HEK293 (cell line): ENCODE measurements at regions not wholly inside any gene's neighbourhood (a gene's known extent, or its start where the extent isn't known, plus 50 kb on each side); places are given as distances from the start of the nearest gene placed in this dataset.

Experiments
- CTCF ChIA-PET: fragments of 350-600 bp; formaldehyde crosslinking; extraction: SDS; loops from one replicate; lab custom pipeline; 2021; ENCODE audit warnings: antibody characterized with exemption; lab: Yijun Ruan, JAX
- POLR2A ChIA-PET: fragments of 300-600 bp; formaldehyde crosslinking; extraction: SDS; loops from one replicate; lab custom pipeline; 2020; ENCODE audit warnings: antibody characterized with exemption, inconsistent platforms; lab: Yijun Ruan, JAX
- H3K27ac ChIP-seq: fragments of 200-500 bp; sonication (Bioruptor generic); 2 replicates; pipeline ENCODE4 v1.5.1; 2014; ENCODE audit warnings: low read depth, low read length, control low read depth, inconsistent platforms; ENCODE audit errors: extremely low read depth
- H3K36me3 ChIP-seq, 2 experiments: fragments of 200-500 bp in 1 of 2; sonication (Bioruptor generic) in 1 of 2; 1 replicate in 1 of 2; 2 replicates in 1 of 2; pipeline ENCODE4 v1.5.1; 2014 to 2017; ENCODE audit warnings: inconsistent platforms in 2 of 2, low read length in 2 of 2; ENCODE audit not compliant: control insufficient read depth in 2 of 2, insufficient read depth in 1 of 2
- H3K4me1 ChIP-seq: fragments of 200-500 bp; sonication (Bioruptor generic); 2 replicates; pipeline ENCODE4 v1.5.1; 2014; ENCODE audit warnings: mild to moderate bottlenecking, low read length, inconsistent platforms; ENCODE audit not compliant: control insufficient read depth, insufficient read depth
- H3K4me3 ChIP-seq: 2 replicates; pipeline ENCODE4 v1.5.1; 2011; ENCODE audit warnings: low read depth, mild to moderate bottlenecking, control low read depth, low read length, moderate library complexity
- H3K9me3 ChIP-seq: fragments of 200-500 bp; sonication (Bioruptor generic); 2 replicates; pipeline ENCODE4 v1.5.1; 2014; ENCODE audit warnings: low read depth, low read length, inconsistent platforms; ENCODE audit not compliant: control insufficient read depth, insufficient read depth
- GLIS1 ChIP-seq: fragments of 450-650 bp; formaldehyde crosslinking; IDR thresholded peaks from 2 replicates; pipeline ENCODE4 v1.5.1; 2016; ENCODE audit warnings: missing biosample characterization, missing genetic modification characterization
- HOXC10 ChIP-seq: sonication (generic); formaldehyde crosslinking; IDR thresholded peaks from 2 replicates; pipeline ENCODE4 v1.8.1; 2023; ENCODE audit warnings: mild to moderate bottlenecking, missing genetic modification reagents
- KLF7 ChIP-seq: fragments of 450-650 bp; formaldehyde crosslinking; IDR thresholded peaks from 2 replicates; pipeline ENCODE4 v1.5.1; 2016; ENCODE audit warnings: missing biosample characterization, missing genetic modification characterization, borderline replicate concordance
- MYNN ChIP-seq: fragments of 450-650 bp; formaldehyde crosslinking; IDR thresholded peaks from 2 replicates; pipeline ENCODE4 v1.5.1; 2016; ENCODE audit warnings: missing biosample characterization, missing genetic modification characterization, borderline replicate concordance
- PRDM1 ChIP-seq: fragments of 450-650 bp; formaldehyde crosslinking; IDR thresholded peaks from 2 replicates; pipeline ENCODE4; 2016; ENCODE audit warnings: missing biosample characterization, missing genetic modification characterization
- RBAK ChIP-seq: fragments of 450-650 bp; formaldehyde crosslinking; IDR thresholded peaks from 2 replicates; pipeline ENCODE4 v1.5.1; 2016; ENCODE audit warnings: missing biosample characterization, missing genetic modification characterization
- SP7 ChIP-seq: fragments of 450-650 bp; formaldehyde crosslinking; IDR thresholded peaks from 2 replicates; pipeline ENCODE4 v1.5.1; 2016; ENCODE audit warnings: missing biosample characterization, missing genetic modification characterization
- TCF7L2 ChIP-seq: IDR thresholded peaks from 2 replicates; pipeline ENCODE4 v1.6.1; 2011; ENCODE audit warnings: low read depth, mild to moderate bottlenecking, inconsistent platforms, low read length, moderate library complexity, borderline replicate concordance
- ZNF114 ChIP-seq: fragments of 450-650 bp; formaldehyde crosslinking; IDR thresholded peaks from 2 replicates; pipeline ENCODE4 v1.5.0; 2017; ENCODE audit warnings: missing biosample characterization, missing genetic modification characterization
- ZNF155 ChIP-seq: fragments of 450-650 bp; formaldehyde crosslinking; IDR thresholded peaks from 2 replicates; pipeline ENCODE4 v1.5.1; 2016; ENCODE audit warnings: missing biosample characterization, missing genetic modification characterization
- ZNF184 ChIP-seq: fragments of 450-650 bp; IDR thresholded peaks from 2 replicates; pipeline ENCODE4 v1.5.1; 2018; ENCODE audit warnings: missing biosample characterization, mild to moderate bottlenecking, missing genetic modification characterization
- ZNF2 ChIP-seq: fragments of 450-650 bp; formaldehyde crosslinking; IDR thresholded peaks from 2 replicates; pipeline ENCODE4 v1.5.1; 2016; ENCODE audit warnings: missing biosample characterization, missing genetic modification characterization
- ZNF23 ChIP-seq: fragments of 450-650 bp; formaldehyde crosslinking; IDR thresholded peaks from 2 replicates; pipeline ENCODE4 v1.5.1; 2016; ENCODE audit warnings: missing biosample characterization, missing genetic modification characterization, borderline replicate concordance
- ZNF292 ChIP-seq: fragments of 450-650 bp; formaldehyde crosslinking; IDR thresholded peaks from 2 replicates; pipeline ENCODE4 v1.5.1; 2016; ENCODE audit warnings: low read depth, missing biosample characterization, missing genetic modification characterization, borderline replicate concordance
- ZNF341 ChIP-seq: fragments of 450-650 bp; formaldehyde crosslinking; IDR thresholded peaks from 2 replicates; pipeline ENCODE4; 2016; ENCODE audit warnings: low read depth, missing biosample characterization, missing genetic modification characterization
- ZNF404 ChIP-seq: fragments of 450-650 bp; formaldehyde crosslinking; IDR thresholded peaks from 2 replicates; pipeline ENCODE4 v1.5.1; 2017; ENCODE audit warnings: missing biosample characterization, missing genetic modification characterization
- ZNF501 ChIP-seq: fragments of 450-650 bp; formaldehyde crosslinking; IDR thresholded peaks from 2 replicates; pipeline ENCODE4 v1.5.1; 2016; ENCODE audit warnings: missing biosample characterization, missing genetic modification characterization
- ZNF529 ChIP-seq: fragments of 450-650 bp; formaldehyde crosslinking; IDR thresholded peaks from 2 replicates; pipeline ENCODE4 v1.5.1; 2017; ENCODE audit warnings: missing genetic modification characterization, missing biosample characterization; ENCODE audit not compliant: insufficient replicate concordance
- ZNF571 ChIP-seq: fragments of 450-650 bp; formaldehyde crosslinking; IDR thresholded peaks from 2 replicates; pipeline ENCODE4 v1.5.0; 2017; ENCODE audit warnings: missing biosample characterization, missing genetic modification characterization
- ZNF585B ChIP-seq: fragments of 450-650 bp; formaldehyde crosslinking; IDR thresholded peaks from 2 replicates; pipeline ENCODE4 v1.5.1; 2016; ENCODE audit warnings: missing biosample characterization, missing genetic modification characterization
- ZNF624 ChIP-seq: fragments of 450-650 bp; formaldehyde crosslinking; IDR thresholded peaks from 2 replicates; pipeline ENCODE4 v1.5.1; 2017; ENCODE audit warnings: missing biosample characterization, missing genetic modification characterization
- ZNF747 ChIP-seq: fragments of 450-650 bp; formaldehyde crosslinking; IDR thresholded peaks from 2 replicates; pipeline ENCODE4 v1.5.1; 2016; ENCODE audit warnings: missing biosample characterization, missing genetic modification characterization
- ZNF837 ChIP-seq: fragments of 450-650 bp; formaldehyde crosslinking; IDR thresholded peaks from 2 replicates; pipeline ENCODE4 v1.5.1; 2016; ENCODE audit warnings: missing biosample characterization, missing genetic modification characterization
- TF ChIP-seq, protein P1 (sequence below): fragments of 450-650 bp; formaldehyde crosslinking; conservative IDR thresholded peaks from 2 replicates; pipeline ENCODE4 v1.5.1; 2016; ENCODE audit warnings: low read depth, missing biosample characterization, missing genetic modification characterization
- TF ChIP-seq, protein P2 (sequence below): fragments of 450-650 bp; formaldehyde crosslinking; IDR thresholded peaks from 2 replicates; pipeline ENCODE4 v1.5.1; 2017; ENCODE audit warnings: missing biosample characterization, mild to moderate bottlenecking, missing genetic modification characterization, moderate library complexity
- TF ChIP-seq, protein P3 (sequence below): fragments of 450-650 bp; formaldehyde crosslinking; IDR thresholded peaks from 2 replicates; pipeline ENCODE4 v1.5.1; 2017; ENCODE audit warnings: missing biosample characterization, missing genetic modification characterization
- TF ChIP-seq, protein P4 (sequence below): fragments of 450-650 bp; formaldehyde crosslinking; IDR thresholded peaks from 2 replicates; pipeline ENCODE4; 2016; ENCODE audit warnings: missing biosample characterization, missing genetic modification characterization

DNA sequence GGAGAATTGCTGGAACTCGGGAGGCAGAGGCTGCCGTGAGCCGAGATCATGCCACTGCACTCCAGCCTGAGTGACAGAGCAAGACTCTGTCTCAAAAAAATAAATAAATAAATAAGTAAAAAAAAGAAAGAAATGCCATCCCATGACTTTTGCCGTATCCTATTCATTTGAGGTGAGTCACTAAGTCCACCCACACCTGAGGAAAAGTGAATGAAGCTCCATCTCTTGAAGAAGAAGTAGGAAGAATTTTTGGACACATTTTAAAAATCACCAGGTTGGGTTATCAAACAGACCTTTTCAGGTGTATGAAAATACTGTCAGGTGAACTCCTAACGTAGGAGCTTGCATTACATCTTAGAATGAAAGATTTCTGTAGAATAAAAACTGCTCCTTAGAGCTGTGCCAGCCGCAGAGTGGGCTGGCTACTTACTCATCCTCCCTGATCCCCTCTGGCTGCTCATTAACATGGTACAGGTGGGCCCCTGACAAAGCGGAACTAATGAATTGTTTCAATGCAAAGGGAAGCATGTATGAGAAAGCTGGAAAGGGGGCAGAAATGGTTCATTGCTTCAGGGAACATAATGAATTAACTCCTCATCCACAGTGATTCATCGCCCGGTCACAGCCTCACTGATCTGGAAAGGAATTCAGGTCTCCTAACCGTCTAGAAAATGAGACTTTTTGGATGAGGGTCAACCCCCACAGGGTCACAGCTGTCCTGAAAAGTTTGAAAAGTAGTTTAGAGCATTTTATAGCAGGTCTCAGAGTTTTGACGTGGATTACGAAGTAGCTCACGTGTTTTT lies 191.4 kb downstream of the SPP2 start:
- Histone ChIP-seq H3K27ac (no peak overlapping the region), H3K9me3 (no peaks in the 10 kb centered on the region), H3K4me1 (peaks cover 6% of the 10 kb centered on the region; the same call in 1 of the 2 replicates), H3K36me3 (no peaks in the 10 kb centered on the region), H3K4me3 (no peak overlapping the region)
- no peak for TF ChIP-seq ZNF155
- no peak for TF ChIP-seq ZNF2 (tag by site-specific recombination)
- TF ChIP-seq ZNF114 (tag by site-specific recombination): no peak
- no peak for TF ChIP-seq ZNF341 (tag by site-specific recombination)
- TF ChIP-seq ZNF23: no peak
- TF ChIP-seq ZNF292 (tag by site-specific recombination): no peak
- TF ChIP-seq ZNF571 (tag by site-specific recombination): no peak
- TF ChIP-seq GLIS1 (tag by site-specific recombination): 0 out of 2 replicates have a peak, but pooled peaks have one; percentile 16
- no peak for TF ChIP-seq ZNF747 (tag by site-specific recombination)
- TF ChIP-seq ZNF184 (tag by site-specific recombination): no peak
- TF ChIP-seq, protein P1, sequence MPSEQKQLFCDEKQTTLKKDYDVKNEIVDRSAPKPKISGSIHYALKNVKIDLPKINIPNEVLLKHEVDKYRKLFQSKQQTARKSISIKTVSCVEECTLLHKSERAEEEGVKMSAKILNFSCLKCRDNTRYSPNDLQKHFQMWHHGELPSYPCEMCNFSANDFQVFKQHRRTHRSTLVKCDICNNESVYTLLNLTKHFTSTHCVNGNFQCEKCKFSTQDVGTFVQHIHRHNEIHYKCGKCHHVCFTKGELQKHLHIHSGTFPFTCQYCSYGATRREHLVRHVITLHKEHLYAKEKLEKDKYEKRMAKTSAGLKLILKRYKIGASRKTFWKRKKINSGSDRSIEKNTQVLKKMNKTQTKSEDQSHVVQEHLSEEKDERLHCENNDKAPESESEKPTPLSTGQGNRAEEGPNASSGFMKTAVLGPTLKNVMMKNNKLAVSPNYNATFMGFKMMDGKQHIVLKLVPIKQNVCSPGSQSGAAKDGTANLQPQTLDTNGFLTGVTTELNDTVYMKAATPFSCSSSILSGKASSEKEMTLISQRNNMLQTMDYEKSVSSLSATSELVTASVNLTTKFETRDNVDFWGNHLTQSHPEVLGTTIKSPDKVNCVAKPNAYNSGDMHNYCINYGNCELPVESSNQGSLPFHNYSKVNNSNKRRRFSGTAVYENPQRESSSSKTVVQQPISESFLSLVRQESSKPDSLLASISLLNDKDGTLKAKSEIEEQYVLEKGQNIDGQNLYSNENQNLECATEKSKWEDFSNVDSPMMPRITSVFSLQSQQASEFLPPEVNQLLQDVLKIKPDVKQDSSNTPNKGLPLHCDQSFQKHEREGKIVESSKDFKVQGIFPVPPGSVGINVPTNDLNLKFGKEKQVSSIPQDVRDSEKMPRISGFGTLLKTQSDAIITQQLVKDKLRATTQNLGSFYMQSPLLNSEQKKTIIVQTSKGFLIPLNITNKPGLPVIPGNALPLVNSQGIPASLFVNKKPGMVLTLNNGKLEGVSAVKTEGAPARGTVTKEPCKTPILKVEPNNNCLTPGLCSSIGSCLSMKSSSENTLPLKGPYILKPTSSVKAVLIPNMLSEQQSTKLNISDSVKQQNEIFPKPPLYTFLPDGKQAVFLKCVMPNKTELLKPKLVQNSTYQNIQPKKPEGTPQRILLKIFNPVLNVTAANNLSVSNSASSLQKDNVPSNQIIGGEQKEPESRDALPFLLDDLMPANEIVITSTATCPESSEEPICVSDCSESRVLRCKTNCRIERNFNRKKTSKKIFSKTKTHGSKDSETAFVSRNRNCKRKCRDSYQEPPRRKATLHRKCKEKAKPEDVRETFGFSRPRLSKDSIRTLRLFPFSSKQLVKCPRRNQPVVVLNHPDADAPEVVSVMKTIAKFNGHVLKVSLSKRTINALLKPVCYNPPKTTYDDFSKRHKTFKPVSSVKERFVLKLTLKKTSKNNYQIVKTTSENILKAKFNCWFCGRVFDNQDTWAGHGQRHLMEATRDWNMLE (tag by site-specific recombination): no peak
- TF ChIP-seq, protein P2, sequence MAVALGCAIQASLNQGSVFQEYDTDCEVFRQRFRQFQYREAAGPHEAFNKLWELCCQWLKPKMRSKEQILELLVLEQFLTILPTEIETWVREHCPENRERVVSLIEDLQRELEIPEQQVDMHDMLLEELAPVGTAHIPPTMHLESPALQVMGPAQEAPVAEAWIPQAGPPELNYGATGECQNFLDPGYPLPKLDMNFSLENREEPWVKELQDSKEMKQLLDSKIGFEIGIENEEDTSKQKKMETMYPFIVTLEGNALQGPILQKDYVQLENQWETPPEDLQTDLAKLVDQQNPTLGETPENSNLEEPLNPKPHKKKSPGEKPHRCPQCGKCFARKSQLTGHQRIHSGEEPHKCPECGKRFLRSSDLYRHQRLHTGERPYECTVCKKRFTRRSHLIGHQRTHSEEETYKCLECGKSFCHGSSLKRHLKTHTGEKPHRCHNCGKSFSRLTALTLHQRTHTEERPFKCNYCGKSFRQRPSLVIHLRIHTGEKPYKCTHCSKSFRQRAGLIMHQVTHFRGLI: no peak
- TF ChIP-seq, protein P3, sequence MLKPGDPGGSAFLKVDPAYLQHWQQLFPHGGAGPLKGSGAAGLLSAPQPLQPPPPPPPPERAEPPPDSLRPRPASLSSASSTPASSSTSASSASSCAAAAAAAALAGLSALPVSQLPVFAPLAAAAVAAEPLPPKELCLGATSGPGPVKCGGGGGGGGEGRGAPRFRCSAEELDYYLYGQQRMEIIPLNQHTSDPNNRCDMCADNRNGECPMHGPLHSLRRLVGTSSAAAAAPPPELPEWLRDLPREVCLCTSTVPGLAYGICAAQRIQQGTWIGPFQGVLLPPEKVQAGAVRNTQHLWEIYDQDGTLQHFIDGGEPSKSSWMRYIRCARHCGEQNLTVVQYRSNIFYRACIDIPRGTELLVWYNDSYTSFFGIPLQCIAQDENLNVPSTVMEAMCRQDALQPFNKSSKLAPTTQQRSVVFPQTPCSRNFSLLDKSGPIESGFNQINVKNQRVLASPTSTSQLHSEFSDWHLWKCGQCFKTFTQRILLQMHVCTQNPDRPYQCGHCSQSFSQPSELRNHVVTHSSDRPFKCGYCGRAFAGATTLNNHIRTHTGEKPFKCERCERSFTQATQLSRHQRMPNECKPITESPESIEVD (tag by site-specific recombination): peak; percentile 54
- TF ChIP-seq KLF7: no peak
- TF ChIP-seq HOXC10 (CRISPR knock-in tag): no peak
- TF ChIP-seq PRDM1: no peak
- TF ChIP-seq ZNF837 (tag by site-specific recombination): no peak
- no peak for TF ChIP-seq ZNF624 (tag by site-specific recombination)
- no peak for TF ChIP-seq RBAK
- TF ChIP-seq ZNF585B: no peak
- TF ChIP-seq, protein P4, sequence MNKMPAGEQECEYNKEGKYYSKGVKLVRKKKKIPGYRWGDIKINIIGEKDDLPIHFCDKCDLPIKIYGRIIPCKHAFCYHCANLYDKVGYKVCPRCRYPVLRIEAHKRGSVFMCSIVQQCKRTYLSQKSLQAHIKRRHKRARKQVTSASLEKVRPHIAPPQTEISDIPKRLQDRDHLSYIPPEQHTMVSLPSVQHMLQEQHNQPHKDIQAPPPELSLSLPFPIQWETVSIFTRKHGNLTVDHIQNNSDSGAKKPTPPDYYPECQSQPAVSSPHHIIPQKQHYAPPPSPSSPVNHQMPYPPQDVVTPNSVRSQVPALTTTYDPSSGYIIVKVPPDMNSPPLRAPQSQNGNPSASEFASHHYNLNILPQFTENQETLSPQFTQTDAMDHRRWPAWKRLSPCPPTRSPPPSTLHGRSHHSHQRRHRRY (tag by site-specific recombination): no peak
- TF ChIP-seq TCF7L2: no peak
- TF ChIP-seq ZNF404 (tag by site-specific recombination): no peak
- TF ChIP-seq SP7 (tag by site-specific recombination): peak; percentile 36; the same call in 1 of the 2 replicates
- TF ChIP-seq MYNN (tag by site-specific recombination): no peak
- TF ChIP-seq ZNF529: no peak
- TF ChIP-seq ZNF501 (tag by site-specific recombination): no peak
- ChIA-PET CTCF (interaction anchor here (0.8 to 1.3 kb wide), 5 partner anchors 9 to 106 kb away, joined by 4 to 5 read pairs (median 5); no protein-coding TSS in a partner anchor), POLR2A (no interaction called here)
